ENCODE measurements at regions not wholly inside any gene's neighbourhood (a gene's known extent, or its start where the extent isn't known, plus 50 kb on each side); places are given as distances from the start of the nearest gene placed in this dataset.

- peak; percentile 79 for DNase-seq
These were observed 580.6 kb upstream of the SOX11 start for GRCh38 chr2:5111581-5111980.

- no peak for DNase-seq
These were observed 573.1 kb upstream of the SOX11 start for GRCh38 chr2:5119046-5119445.

- no peak for DNase-seq
These were observed 571.1 kb upstream of the SOX11 start for GRCh38 chr2:5121121-5121520.

GRCh38 chr2:5121642-5122041 lies 570.5 kb upstream of the SOX11 start:
- no peak for DNase-seq

- DNase-seq: no peak
These were observed 568.5 kb upstream of the SOX11 start for GRCh38 chr2:5123582-5124196.

GRCh38 chr2:5125017-5125730 lies 567.0 kb upstream of the SOX11 start:
- DNase-seq: peak; percentile 17

- DNase-seq: no peak
These were observed 559.9 kb upstream of the SOX11 start for GRCh38 chr2:5132281-5132680.

- DNase-seq: no peak
These were observed 551.8 kb upstream of the SOX11 start for GRCh38 chr2:5140347-5140746.

- no peak for DNase-seq
These were observed 548.0 kb upstream of the SOX11 start for GRCh38 chr2:5144159-5144558.

- no peak for DNase-seq
These were observed 547.1 kb upstream of the SOX11 start for GRCh38 chr2:5145053-5145452.

GRCh38 chr2:5145801-5146200 lies 546.4 kb upstream of the SOX11 start:
- no peak for DNase-seq

- DNase-seq: no peak
These were observed 543.6 kb upstream of the SOX11 start for GRCh38 chr2:5148392-5149085.

- no peak for DNase-seq
These were observed 541.3 kb upstream of the SOX11 start for GRCh38 chr2:5150871-5151270.

- no peak for DNase-seq
These were observed 527.2 kb upstream of the SOX11 start for GRCh38 chr2:5164776-5165525.

GRCh38 chr2:5172923-5173322 lies 519.3 kb upstream of the SOX11 start:
- DNase-seq: no peak

- no peak for DNase-seq
These were observed 518.2 kb upstream of the SOX11 start for GRCh38 chr2:5173876-5174535.

- no peak for DNase-seq
These were observed 517.0 kb upstream of the SOX11 start for GRCh38 chr2:5175231-5175630.

- DNase-seq: no peak
These were observed 515.4 kb upstream of the SOX11 start for GRCh38 chr2:5176764-5177163.

GRCh38 chr2:5183031-5183430 lies 509.2 kb upstream of the SOX11 start:
- no peak for DNase-seq

- DNase-seq: no peak
These were observed 504.9 kb upstream of the SOX11 start for GRCh38 chr2:5187283-5187682.

GRCh38 chr2:5188636-5189035 lies 503.5 kb upstream of the SOX11 start:
- DNase-seq: no peak

- no peak for DNase-seq
These were observed 502.2 kb upstream of the SOX11 start for GRCh38 chr2:5190023-5190422.

GRCh38 chr2:5195636-5196035 lies 496.5 kb upstream of the SOX11 start:
- no peak for DNase-seq

Data from NCI-H1092 treated with DMSO at 0.1 percent for 48 hours (cell line).